ENCODE measurements at regions not wholly inside any gene's neighbourhood (a gene's known extent, or its start where the extent isn't known, plus 50 kb on each side); places are given as distances from the start of the nearest gene placed in this dataset.

GRCh38 chr4:159770401-159770800 lies 667.5 kb downstream of the RAPGEF2 start:
- BruUV-seq (replicated peaks) = no TSS peak
- H3K36me3 Mint-ChIP-seq (ENCODE audit: insufficient read depth, unreplicated experiment) = no peaks in the 10 kb centered on the region
- H3K4me1 Mint-ChIP-seq (ENCODE audit: low read depth, unreplicated experiment) = no peaks in the 10 kb centered on the region
- H3K4me3 Mint-ChIP-seq (ENCODE audit: unreplicated experiment) = no peak overlapping the region
- H3K4me1 ChIP-seq = no peaks in the 10 kb centered on the region
- H3K27me3 ChIP-seq (replicated peaks; ENCODE audit: control insufficient read depth, insufficient read depth, low read length) = no peaks in the 10 kb centered on the region
- H3K27ac Mint-ChIP-seq (ENCODE audit: unreplicated experiment) = no peak overlapping the region
- peaks cover 3% of the 10 kb centered on the region for H3K27me3 Mint-ChIP-seq (ENCODE audit: insufficient read depth, unreplicated experiment)
- TF ChIP-seq CTCF (IDR thresholded peaks at IDR 0.05; ENCODE audit: insufficient read depth in 1 of 2, low read depth in 1 of 2, low read length in 1 of 2, severe bottlenecking in 1 of 2, unreplicated experiment in 1 of 2) = no peak
- intact Hi-C loops (cut with micrococcal nuclease; ENCODE audit: unreplicated experiment) = no loop called here
- no peaks in the 10 kb centered on the region for H3K36me3 ChIP-seq (ENCODE audit: control insufficient read depth, insufficient read depth, low read length)
- no peaks in the 10 kb centered on the region for H3K9me3 ChIP-seq
- no peak for DNase-seq
- CTCF ChIA-PET = no interaction called here
- no peaks in the 10 kb centered on the region for H3K9me3 Mint-ChIP-seq (ENCODE audit: unreplicated experiment)
- H3K4me3 ChIP-seq (ENCODE audit: low read depth, low read length) = no peak overlapping the region
- POLR2A ChIA-PET = no interaction called here

GRCh38 chr4:159770969-159771368 lies 668.1 kb downstream of the RAPGEF2 start:
- Histone ChIP-seq H3K36me3 (ENCODE audit: control insufficient read depth, insufficient read depth, low read length) (no peaks in the 10 kb centered on the region), H3K27me3 (replicated peaks; ENCODE audit: control insufficient read depth, insufficient read depth, low read length) (no peaks in the 10 kb centered on the region), H3K9me3 (no peaks in the 10 kb centered on the region), H3K4me1 (no peaks in the 10 kb centered on the region), H3K4me3 (ENCODE audit: low read depth, low read length) (no peak overlapping the region)
- Mint-ChIP-seq H3K27me3 (ENCODE audit: insufficient read depth, unreplicated experiment) (peaks cover 3% of the 10 kb centered on the region), H3K9me3 (ENCODE audit: unreplicated experiment) (no peaks in the 10 kb centered on the region), H3K4me1 (ENCODE audit: low read depth, unreplicated experiment) (no peaks in the 10 kb centered on the region), H3K27ac (ENCODE audit: unreplicated experiment) (no peak overlapping the region), H3K4me3 (ENCODE audit: unreplicated experiment) (no peak overlapping the region), H3K36me3 (ENCODE audit: insufficient read depth, unreplicated experiment) (no peaks in the 10 kb centered on the region)
- BruUV-seq (replicated peaks) = no TSS peak
- POLR2A ChIA-PET = no interaction called here
- intact Hi-C loops (cut with micrococcal nuclease; ENCODE audit: unreplicated experiment) = no loop called here
- DNase-seq = no peak
- CTCF ChIA-PET = no interaction called here
- TF ChIP-seq CTCF (IDR thresholded peaks at IDR 0.05; ENCODE audit: insufficient read depth in 1 of 2, low read depth in 1 of 2, low read length in 1 of 2, severe bottlenecking in 1 of 2, unreplicated experiment in 1 of 2) = no peak

- Mint-ChIP-seq H3K27ac (ENCODE audit: unreplicated experiment) (no peak overlapping the region), H3K27me3 (ENCODE audit: insufficient read depth, unreplicated experiment) (peaks cover 3% of the 10 kb centered on the region), H3K4me1 (ENCODE audit: low read depth, unreplicated experiment) (no peaks in the 10 kb centered on the region), H3K4me3 (ENCODE audit: unreplicated experiment) (no peak overlapping the region), H3K36me3 (ENCODE audit: insufficient read depth, unreplicated experiment) (no peaks in the 10 kb centered on the region), H3K9me3 (ENCODE audit: unreplicated experiment) (no peaks in the 10 kb centered on the region)
- H3K4me1 ChIP-seq = no peaks in the 10 kb centered on the region
- ChIA-PET POLR2A (no interaction called here), CTCF (no interaction called here)
- no peak for DNase-seq
- intact Hi-C loops (cut with micrococcal nuclease; ENCODE audit: unreplicated experiment) = no loop called here
- no TSS peak for BruUV-seq (replicated peaks)
- no peak overlapping the region for H3K4me3 ChIP-seq (ENCODE audit: low read depth, low read length)
- H3K27me3 ChIP-seq (replicated peaks; ENCODE audit: control insufficient read depth, insufficient read depth, low read length) = no peaks in the 10 kb centered on the region
- H3K9me3 ChIP-seq = no peaks in the 10 kb centered on the region; the same call in 1 of the 2 replicates
- no peak for TF ChIP-seq CTCF (IDR thresholded peaks at IDR 0.05; ENCODE audit: insufficient read depth in 1 of 2, low read depth in 1 of 2, low read length in 1 of 2, severe bottlenecking in 1 of 2, unreplicated experiment in 1 of 2)
- H3K36me3 ChIP-seq (ENCODE audit: control insufficient read depth, insufficient read depth, low read length) = no peaks in the 10 kb centered on the region
These were observed 674.1 kb downstream of the RAPGEF2 start for GRCh38 chr4:159776961-159777360.

Measured in Caco-2 (cell line).